GM21825 (cell line): ENCODE measurements at regions not wholly inside any gene's neighbourhood (a gene's known extent, or its start where the extent isn't known, plus 50 kb on each side); places are given as distances from the start of the nearest gene placed in this dataset.

Experiments
- ATAC-seq: cut with Tn5 transposase; IDR thresholded peaks from one replicate; pipeline ENCODE4 v1.9.1; 2021; ENCODE audit warnings: mild to moderate bottlenecking, moderate library complexity; ENCODE audit not compliant: unreplicated experiment

GRCh38 chr18:44386401-44386800 is 294.3 kb upstream of the SETBP1 start:
- no peak for ATAC-seq

DNA sequence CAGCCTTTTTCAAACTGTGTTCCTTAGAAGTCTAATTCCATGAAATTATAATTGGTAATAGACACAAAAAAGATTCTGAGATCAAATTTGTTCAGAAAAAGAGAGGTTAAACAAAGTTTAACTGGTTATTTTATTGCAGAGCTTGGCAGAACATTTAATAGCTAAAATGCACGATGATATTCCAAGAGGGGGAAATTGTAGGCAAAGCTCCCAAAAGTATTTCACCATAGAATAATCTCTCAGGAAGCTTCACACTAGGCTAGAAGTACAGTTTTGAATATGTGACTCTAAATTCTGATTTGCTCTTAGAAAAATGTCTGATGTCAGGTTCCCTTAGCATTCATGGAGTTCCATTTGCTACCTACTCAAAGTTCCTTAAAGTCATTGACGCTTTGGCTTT is 292.4 kb upstream of the SETBP1 start:
- no peak for ATAC-seq

- no peak for ATAC-seq
Measured at GRCh38 chr18:44392933-44393332, 287.8 kb upstream of the SETBP1 start.

DNA sequence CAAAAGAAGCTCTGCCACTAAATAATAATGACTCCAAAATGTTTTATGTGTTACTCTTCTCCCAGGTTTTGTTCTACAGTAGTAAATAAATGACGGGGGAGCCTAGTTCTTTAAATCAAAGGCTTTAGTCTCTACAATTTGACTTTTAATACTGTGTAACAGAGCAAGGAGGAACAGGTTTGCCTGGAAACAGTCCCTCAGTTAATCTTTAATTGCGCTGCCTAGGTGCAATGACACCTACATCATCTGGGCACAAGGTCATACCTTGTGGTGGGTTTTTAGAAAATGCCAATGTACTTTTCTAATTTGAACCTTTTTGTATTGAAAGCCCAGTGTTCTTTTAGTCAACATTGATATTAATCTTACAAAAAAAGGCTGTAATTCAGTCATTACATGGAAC is 287.3 kb upstream of the SETBP1 start:
- ATAC-seq, result no peak

GRCh38 chr18:44396550-44396949 is 284.1 kb upstream of the SETBP1 start:
- ATAC-seq, result no peak

- ATAC-seq, result no peak
Measured at GRCh38 chr18:44409071-44409470, 271.6 kb upstream of the SETBP1 start.

DNA sequence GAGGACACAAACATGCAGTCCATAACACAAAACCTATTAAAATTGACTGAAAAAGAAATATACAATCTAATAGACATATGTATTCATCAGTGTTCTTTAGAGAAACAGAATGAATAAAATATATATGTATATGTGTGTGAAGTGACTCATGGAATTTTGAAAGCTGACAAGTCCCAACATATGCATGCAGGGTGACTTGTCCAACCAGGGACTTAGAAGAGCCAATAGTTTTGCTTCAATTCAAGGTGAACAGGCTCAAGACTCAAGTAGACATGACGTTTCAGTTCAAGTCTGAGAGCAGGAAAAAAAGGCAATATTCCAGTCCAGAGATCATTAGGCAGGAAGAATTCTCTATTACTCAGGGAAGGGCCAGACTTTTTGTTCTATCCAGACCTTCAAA is 271.2 kb upstream of the SETBP1 start:
- ATAC-seq, result no peak

DNA sequence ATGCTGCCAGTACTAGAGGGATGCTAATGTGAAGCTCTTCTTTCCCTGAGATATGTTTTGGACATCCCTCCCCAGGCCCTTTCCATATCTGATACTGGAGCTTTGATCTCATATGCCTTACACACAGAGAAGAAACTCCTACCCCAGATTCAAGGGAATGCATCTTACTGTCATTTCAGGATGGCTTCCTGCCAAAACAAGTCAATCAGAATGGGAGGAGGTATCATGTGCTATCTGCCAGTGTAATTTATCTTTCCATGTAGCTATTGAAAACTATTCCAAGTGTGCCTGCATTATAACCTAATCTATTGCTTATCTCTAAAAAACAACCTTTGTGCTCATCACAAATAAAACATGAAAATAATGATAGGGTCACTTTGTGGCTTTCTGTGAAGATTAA is 269.9 kb upstream of the SETBP1 start:
- no peak for ATAC-seq

DNA sequence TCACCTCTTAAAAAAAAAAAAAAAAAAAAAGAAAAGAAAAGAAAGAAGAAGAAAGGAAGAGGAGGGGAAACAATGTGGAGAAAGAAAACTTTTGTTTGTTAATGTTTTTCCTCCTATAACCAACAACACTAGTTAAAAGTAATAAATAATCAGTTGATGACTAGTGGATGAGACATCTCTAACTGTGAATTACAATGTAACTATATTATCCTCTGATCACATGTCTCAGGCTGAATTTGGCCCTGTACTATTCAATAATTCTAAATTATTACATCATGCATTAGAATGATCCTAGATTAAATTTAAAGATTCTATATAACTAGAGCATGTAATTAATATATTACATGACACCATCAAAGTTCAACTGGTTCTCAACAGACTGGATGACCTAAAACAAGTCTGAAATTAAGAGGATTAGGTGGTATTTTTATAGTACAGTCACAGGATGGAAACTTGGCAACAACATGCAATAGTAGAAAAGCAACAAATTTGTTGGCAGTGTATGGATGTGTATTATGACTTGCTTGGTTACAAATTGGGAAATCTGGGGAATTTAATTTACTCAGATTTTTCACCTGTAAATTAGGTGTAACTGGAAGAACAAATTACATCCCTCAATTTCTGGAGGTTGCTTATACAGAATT is 269.3 kb upstream of the SETBP1 start:
- ATAC-seq, result no peak

- no peak for ATAC-seq
Measured at GRCh38 chr18:44411976-44412375, 268.7 kb upstream of the SETBP1 start.

GRCh38 chr18:44423814-44424644 is 256.7 kb upstream of the SETBP1 start:
- no peak for ATAC-seq

- ATAC-seq, result no peak
Measured at GRCh38 chr18:44424645-44425035, 256.0 kb upstream of the SETBP1 start.

DNA sequence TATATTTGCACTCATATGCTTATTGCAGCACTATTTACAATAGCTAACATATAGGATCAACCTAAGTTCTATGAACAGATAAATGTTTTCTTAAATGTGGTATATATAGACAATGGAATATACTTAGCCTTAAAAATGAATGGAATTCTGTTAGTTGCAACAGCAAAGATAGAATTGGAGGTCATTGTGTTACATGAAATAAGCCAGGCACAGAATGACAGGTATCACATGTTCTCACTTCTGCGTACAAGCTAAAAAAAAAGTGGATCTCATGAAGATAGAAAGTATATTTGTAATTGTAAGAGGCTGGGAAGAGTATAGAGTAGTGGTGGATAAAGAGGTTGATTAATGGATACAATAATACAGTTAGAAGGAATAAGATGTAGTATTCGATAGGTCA is 255.5 kb upstream of the SETBP1 start:
- ATAC-seq, result no peak

- ATAC-seq, result no peak
Measured at GRCh38 chr18:44437603-44438002, 243.1 kb upstream of the SETBP1 start.

DNA sequence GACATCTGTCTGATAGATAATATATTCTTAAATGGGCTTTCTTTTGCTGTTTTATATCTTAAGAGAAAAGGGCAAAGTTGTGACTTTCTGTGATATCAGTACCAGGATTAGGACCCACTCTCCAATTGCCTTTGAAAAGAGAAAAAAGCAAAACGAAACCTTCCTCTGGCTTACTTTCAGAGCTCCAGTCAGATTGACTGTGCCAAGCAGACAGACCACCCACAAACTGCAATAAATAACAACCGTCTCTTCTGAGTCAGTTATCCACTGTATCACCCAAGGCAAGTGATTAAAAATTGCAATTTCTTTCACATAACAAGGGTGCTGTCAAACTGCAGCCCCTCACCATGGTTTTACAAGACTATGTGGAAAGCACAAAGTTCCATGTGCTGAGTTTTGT is 230.5 kb upstream of the SETBP1 start:
- ATAC-seq, result no peak

DNA sequence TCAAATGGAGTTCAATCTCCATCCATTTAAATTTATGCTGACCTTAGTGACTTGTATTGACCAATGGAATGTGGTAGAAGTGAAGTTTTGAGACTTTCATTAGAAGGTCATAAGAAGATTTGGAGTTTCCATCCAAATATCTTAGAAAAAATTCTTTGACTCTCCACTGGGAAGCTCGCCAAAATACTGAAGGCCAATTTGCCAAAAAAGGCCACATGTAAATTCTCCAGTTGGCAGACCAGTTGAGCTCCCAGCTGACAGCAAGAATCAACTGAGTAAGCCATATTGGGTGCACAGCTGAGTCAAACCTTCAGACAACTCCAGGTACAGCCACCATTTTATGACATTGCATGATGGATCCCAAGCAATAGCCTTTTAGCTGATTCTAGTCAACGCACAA is 228.3 kb upstream of the SETBP1 start:
- ATAC-seq, result no peak

DNA sequence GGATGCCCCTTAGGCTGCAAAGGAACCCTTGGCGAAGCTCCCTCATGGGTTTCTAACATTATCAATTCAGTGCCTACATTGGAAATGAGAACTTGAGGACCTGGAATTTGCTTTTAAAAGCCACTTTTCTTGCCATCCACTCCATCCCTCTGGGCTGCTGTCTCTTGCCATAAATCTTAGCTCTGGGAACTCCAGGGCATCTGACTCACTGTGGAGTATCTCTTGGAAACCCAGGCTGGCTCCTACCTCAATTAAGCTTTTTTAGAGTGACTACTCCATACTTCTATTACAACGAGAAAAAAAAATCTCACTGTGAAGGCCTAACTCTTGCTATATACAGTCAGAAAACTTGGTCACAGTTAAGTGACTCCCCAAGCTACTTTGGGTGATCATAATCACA is 227.2 kb upstream of the SETBP1 start:
- ATAC-seq, result no peak

GRCh38 chr18:44458777-44459176 is 221.9 kb upstream of the SETBP1 start:
- ATAC-seq, result no peak

DNA sequence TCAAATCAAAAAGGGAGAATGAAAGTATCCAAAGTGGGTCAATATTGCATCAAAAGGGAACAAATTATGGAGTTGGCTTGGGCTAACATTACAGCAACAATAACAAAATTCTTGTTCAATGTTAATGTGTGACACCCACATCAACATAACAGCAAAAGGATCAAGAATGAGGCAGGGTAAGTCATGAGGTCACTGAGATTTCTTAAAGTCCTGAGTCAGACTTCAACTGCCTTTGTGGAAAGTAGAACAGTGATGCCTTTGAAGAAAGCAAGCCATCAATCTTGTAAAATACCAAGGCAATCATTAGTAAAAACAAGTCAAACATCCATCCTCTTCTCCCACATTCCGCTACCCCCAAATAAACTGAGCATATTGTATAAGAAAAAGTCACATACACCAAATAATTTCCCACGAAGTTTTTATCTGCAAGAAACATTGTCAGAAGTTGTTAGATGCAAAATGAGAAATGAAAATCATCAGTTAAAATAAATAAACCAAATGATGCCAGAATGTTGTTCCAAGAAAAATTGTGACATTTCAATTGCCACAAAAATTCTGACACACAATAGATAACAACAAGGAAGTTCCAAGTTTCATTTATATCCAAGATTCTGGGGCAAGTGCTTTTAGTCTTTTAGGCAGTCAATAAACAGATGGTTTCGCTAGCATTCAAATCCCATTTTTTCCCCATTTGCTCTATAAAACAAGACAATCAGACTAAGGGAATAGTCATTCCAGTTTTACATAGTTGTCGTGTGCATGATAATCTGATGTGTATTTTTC is 216.1 kb upstream of the SETBP1 start:
- no peak for ATAC-seq

GRCh38 chr18:44465381-44465841 is 215.3 kb upstream of the SETBP1 start:
- ATAC-seq, result no peak

GRCh38 chr18:44466997-44467396 is 213.7 kb upstream of the SETBP1 start:
- ATAC-seq, result no peak

DNA sequence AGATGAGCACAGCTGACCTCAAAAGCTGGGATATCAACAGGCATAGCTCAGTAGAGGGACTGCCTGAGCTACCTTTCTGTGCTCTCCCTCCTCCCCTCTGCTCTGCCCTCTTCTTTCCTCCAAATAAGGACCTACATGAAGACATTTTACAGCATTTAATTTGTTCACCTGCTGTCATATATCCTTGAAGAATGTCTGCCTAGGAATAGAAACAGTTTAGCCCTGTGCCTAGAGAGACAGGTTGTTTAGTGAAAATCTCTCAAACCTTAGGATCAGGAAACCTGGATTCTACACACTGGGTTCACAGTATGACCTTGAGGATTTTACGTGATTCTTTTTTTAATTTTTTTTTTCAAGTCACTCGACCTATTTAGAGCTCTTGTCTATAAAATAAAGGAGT is 213.0 kb upstream of the SETBP1 start:
- ATAC-seq, result no peak
